Neural crest cell (in vitro differentiated cells): ENCODE measurements at regions not wholly inside any gene's neighbourhood (a gene's known extent, or its start where the extent isn't known, plus 50 kb on each side); places are given as distances from the start of the nearest gene placed in this dataset.
A peak's percentile ranks its signal among the peaks of the same experiment; 100 is the strongest.
"Not testable (repeated sequence)": the region's sequence is repeated elsewhere in the genome, so short reads cannot be mapped to it uniquely, and the experiment has no call there.

Experiments used
- DNase-seq: peaks from one replicate; pipeline ENCODE4 v3.0.0; 2021; ENCODE audit warnings: low read depth, mixed read lengths, low spot score
- H3K27ac Mint-ChIP-seq: one replicate; pipeline ENCODE4 v1.8.0; 2021; ENCODE audit warnings: mild to moderate bottlenecking, mixed read lengths; ENCODE audit not compliant: unreplicated experiment
- H3K27me3 Mint-ChIP-seq: 2 replicates; pipeline ENCODE4 v1.8.0; 2021; ENCODE audit warnings: low read depth, mild to moderate bottlenecking, mixed read lengths
- H3K36me3 Mint-ChIP-seq: 2 replicates; pipeline ENCODE4 v1.8.0; 2021; ENCODE audit warnings: low read depth, mild to moderate bottlenecking, mixed read lengths
- H3K4me1 Mint-ChIP-seq: 2 replicates; pipeline ENCODE4 v1.8.0; 2021; ENCODE audit warnings: mixed read lengths
- H3K4me3 Mint-ChIP-seq: one replicate; pipeline ENCODE4 v1.8.0; 2021; ENCODE audit warnings: mild to moderate bottlenecking, mixed read lengths
- H3K9me3 Mint-ChIP-seq: 2 replicates; pipeline ENCODE4 v1.8.0; 2021; ENCODE audit warnings: mixed read lengths
- CTCF ChIP-seq: fragments of 200-600 bp; sonication (generic); conservative IDR thresholded peaks from 2 replicates; pipeline ENCODE4 v1.5.0; 2021; ENCODE audit warnings: antibody characterized with exemption, mild to moderate bottlenecking

GRCh38 chr6:68059899-68060298 is 575.2 kb upstream of the ADGRB3 start:
- Mint-ChIP-seq H3K4me1 (peaks cover 9% of the 10 kb centered on the region), H3K27ac (peak overlapping the region; percentile 78)

GRCh38 chr6:68059261-68059660 is 575.8 kb upstream of the ADGRB3 start:
- DNase-seq, result no peak
- H3K4me3 Mint-ChIP-seq, result no peak overlapping the region
- H3K27me3 Mint-ChIP-seq, result no peaks in the 10 kb centered on the region
- H3K9me3 Mint-ChIP-seq, result no peaks in the 10 kb centered on the region
- H3K4me1 Mint-ChIP-seq, result peaks cover 9% of the 10 kb centered on the region
- H3K36me3 Mint-ChIP-seq, result peaks cover 7% of the 10 kb centered on the region
- TF ChIP-seq CTCF, result no peak
- H3K27ac Mint-ChIP-seq, result no peak overlapping the region

More at GRCh38 chr6:68059899-68060298, 575.2 kb upstream of the ADGRB3 start:
- DNase-seq, result no peak
- Mint-ChIP-seq H3K27me3 (no peaks in the 10 kb centered on the region), H3K36me3 (peaks cover 7% of the 10 kb centered on the region), H3K4me3 (no peak overlapping the region), H3K9me3 (no peaks in the 10 kb centered on the region)
- no peak for TF ChIP-seq CTCF

GRCh38 chr6:68056596-68056995 is 578.5 kb upstream of the ADGRB3 start:
- not testable (repeated sequence) for H3K9me3 Mint-ChIP-seq, H3K4me3 Mint-ChIP-seq, H3K4me1 Mint-ChIP-seq, H3K27ac Mint-ChIP-seq, DNase-seq, H3K27me3 Mint-ChIP-seq, H3K36me3 Mint-ChIP-seq

GRCh38 chr6:68054756-68055155 is 580.3 kb upstream of the ADGRB3 start:
- peaks cover 7% of the 10 kb centered on the region for H3K36me3 Mint-ChIP-seq
- DNase-seq, result no peak
- TF ChIP-seq CTCF, result no peak
- peaks cover 5% of the 10 kb centered on the region for H3K4me1 Mint-ChIP-seq
- H3K27ac Mint-ChIP-seq, result no peak overlapping the region
- no peak overlapping the region for H3K4me3 Mint-ChIP-seq
- H3K9me3 Mint-ChIP-seq, result no peaks in the 10 kb centered on the region
- H3K27me3 Mint-ChIP-seq, result no peaks in the 10 kb centered on the region

- Mint-ChIP-seq H3K27ac (no peak overlapping the region), H3K36me3 (peaks cover 7% of the 10 kb centered on the region), H3K27me3 (no peaks in the 10 kb centered on the region), H3K9me3 (peaks cover 3% of the 10 kb centered on the region), H3K4me3 (no peak overlapping the region), H3K4me1 (no peaks in the 10 kb centered on the region)
- no peak for TF ChIP-seq CTCF
- DNase-seq, result no peak
These were observed 581.2 kb upstream of the ADGRB3 start for GRCh38 chr6:68053805-68054373.

- peaks cover 4% of the 10 kb centered on the region for H3K9me3 Mint-ChIP-seq
- no peaks in the 10 kb centered on the region for H3K4me1 Mint-ChIP-seq
- no peak for TF ChIP-seq CTCF
- H3K36me3 Mint-ChIP-seq, result peaks cover 7% of the 10 kb centered on the region
- no peak for DNase-seq
- H3K4me3 Mint-ChIP-seq, result no peak overlapping the region
- no peaks in the 10 kb centered on the region for H3K27me3 Mint-ChIP-seq
- no peak overlapping the region for H3K27ac Mint-ChIP-seq
These were observed 582.8 kb upstream of the ADGRB3 start for GRCh38 chr6:68052234-68052633.
